Tibial nerve (tissue), 4 donors: ENCODE measurements at regions not wholly inside any gene's neighbourhood (a gene's known extent, or its start where the extent isn't known, plus 50 kb on each side); places are given as distances from the start of the nearest gene placed in this dataset.

Experiments
- EP300 ChIP-seq, 2 donors: sonication (generic); formaldehyde crosslinking; IDR thresholded peaks; one replicate each; pipeline ENCODE4 v1.6.1; 2017; ENCODE audit warnings: antibody characterized with exemption in 2 of 2, mild to moderate bottlenecking in 1 of 2
- TF ChIP-seq, protein P1 (sequence below), 5 experiments: fragments of 200-600 bp in 3 of 5; fragments of 450-650 bp in 2 of 5; sonication (generic) in 3 of 5; IDR thresholded peaks; one replicate each; pipeline ENCODE4 v1.5.1; 2016 to 2019; ENCODE audit warnings: antibody characterized with exemption in 5 of 5, mild to moderate bottlenecking in 3 of 5, moderate library complexity in 2 of 5

DNA sequence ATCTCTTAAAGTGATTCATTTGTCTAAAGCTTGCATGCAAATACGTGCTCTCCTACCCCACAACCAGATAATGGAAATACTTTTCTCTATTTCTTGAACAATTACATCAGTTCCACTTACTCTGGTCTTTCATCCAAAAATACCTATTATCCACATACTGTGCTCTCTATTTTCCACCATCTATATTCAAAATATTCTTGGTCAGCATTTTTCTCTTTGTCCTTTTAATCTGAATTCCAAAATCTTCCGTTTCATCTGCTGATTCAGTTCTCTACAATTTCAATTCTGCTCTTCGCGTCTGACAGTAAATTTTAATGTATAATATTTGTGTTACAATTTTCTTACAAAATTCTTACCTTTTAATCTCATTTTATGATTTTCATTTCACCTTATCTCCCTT, 110.3 kb downstream of the ZNF648 start:
- TF ChIP-seq, protein P1, sequence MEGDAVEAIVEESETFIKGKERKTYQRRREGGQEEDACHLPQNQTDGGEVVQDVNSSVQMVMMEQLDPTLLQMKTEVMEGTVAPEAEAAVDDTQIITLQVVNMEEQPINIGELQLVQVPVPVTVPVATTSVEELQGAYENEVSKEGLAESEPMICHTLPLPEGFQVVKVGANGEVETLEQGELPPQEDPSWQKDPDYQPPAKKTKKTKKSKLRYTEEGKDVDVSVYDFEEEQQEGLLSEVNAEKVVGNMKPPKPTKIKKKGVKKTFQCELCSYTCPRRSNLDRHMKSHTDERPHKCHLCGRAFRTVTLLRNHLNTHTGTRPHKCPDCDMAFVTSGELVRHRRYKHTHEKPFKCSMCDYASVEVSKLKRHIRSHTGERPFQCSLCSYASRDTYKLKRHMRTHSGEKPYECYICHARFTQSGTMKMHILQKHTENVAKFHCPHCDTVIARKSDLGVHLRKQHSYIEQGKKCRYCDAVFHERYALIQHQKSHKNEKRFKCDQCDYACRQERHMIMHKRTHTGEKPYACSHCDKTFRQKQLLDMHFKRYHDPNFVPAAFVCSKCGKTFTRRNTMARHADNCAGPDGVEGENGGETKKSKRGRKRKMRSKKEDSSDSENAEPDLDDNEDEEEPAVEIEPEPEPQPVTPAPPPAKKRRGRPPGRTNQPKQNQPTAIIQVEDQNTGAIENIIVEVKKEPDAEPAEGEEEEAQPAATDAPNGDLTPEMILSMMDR (IDR thresholded peaks at IDR 0.05), result no peak
- TF ChIP-seq EP300 (IDR thresholded peaks at IDR 0.05), result no peak
